Stimulated activated naive CD8-positive, alpha-beta T cell treated with anti-CD3 and anti-CD28 coated beads, Interleukin-15, Interleukin-2, amounts not matched to agents 100 U/mL and 50 U/mL, for 24 hours (primary cell): ENCODE measurements at regions not wholly inside any gene's neighbourhood (a gene's known extent, or its start where the extent isn't known, plus 50 kb on each side); places are given as distances from the start of the nearest gene placed in this dataset.
"Not testable (repeated sequence)": the region's sequence is repeated elsewhere in the genome, so short reads cannot be mapped to it uniquely, and the experiment has no call there.

Experiments
- ATAC-seq: fragments of 150-1000 bp; cut with Tn5 transposase; one replicate; pipeline ENCODE4 v1.10.0; 2021
- DNase-seq: peaks from one replicate; pipeline ENCODE4 v3.0.0; 2021

GRCh38 chr7:69516238-69516820, 81.9 kb upstream of the AUTS2 start:
- ATAC-seq, result no peak

DNA sequence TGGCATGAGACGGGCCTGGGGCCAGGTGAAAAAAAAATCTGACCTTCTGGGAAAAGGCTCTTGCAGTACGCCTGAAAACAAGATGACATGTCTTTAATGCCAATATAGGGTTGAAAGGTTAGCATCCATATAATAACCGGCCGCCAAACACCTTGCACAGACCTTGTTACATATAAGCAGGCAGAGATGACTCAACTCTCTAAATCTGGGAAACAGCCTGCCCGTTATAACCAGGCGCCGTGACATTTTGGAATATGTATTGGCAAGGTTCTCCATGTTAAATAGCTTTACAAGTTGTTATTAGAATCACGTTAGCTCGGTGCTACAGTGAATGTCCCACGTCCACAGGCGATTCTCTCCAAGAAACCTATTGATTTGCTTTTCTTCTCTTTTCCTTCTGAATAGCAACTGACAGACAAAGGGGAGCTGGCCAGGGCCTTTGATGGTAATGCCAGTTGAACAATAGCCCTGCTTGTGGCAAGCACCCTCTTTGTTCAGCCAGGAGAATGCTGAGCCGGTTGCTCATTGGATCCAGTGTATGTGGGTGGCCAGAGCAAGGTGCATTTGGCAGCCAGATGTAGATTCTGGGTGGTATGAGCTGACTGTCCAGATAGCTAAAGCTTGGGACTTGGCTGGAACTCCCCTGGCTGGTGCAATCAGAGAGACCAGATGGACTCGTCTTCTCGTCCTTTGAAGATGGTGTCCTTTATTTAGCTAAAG, 80.1 kb upstream of the AUTS2 start:
- ATAC-seq (no peak), DNase-seq (no peak)

More at GRCh38 chr7:69516238-69516820, 81.9 kb upstream of the AUTS2 start:
- DNase-seq, result no peak

DNA sequence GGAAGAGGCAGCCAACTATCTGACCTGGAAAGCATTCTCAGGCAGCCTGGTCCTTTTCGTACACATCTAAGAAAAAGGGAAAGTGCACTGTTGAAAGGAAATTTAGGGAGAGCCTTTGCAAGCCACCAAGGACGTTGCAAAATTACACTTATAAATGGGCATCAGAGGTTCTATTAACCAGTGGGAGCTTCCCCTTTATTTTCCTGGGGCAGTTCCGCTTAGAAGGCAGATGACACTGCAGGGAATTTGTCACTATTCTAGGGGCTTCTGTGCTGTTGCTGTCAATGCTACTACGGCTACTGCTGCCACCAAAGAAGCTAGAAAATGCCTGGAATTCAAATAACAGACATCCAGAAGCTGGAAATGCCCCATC, 79.6 kb upstream of the AUTS2 start:
- DNase-seq (no peak), ATAC-seq (no peak)

- DNase-seq, result no peak
- ATAC-seq, result no peak
Measured at GRCh38 chr7:69526570-69526969, 71.7 kb upstream of the AUTS2 start.

GRCh38 chr7:69527706-69528105, 70.6 kb upstream of the AUTS2 start:
- no peak for DNase-seq
- no peak for ATAC-seq

GRCh38 chr7:69531050-69531449, 67.2 kb upstream of the AUTS2 start:
- DNase-seq, result no peak
- ATAC-seq, result no peak

- DNase-seq (no peak), ATAC-seq (no peak)
Measured at GRCh38 chr7:69534461-69535041, 63.7 kb upstream of the AUTS2 start.

- DNase-seq (no peak), ATAC-seq (no peak)
Measured at GRCh38 chr7:69537691-69538090, 60.6 kb upstream of the AUTS2 start.

- DNase-seq, result no peak
Measured at GRCh38 chr7:69539531-69539930, 58.7 kb upstream of the AUTS2 start.

DNA sequence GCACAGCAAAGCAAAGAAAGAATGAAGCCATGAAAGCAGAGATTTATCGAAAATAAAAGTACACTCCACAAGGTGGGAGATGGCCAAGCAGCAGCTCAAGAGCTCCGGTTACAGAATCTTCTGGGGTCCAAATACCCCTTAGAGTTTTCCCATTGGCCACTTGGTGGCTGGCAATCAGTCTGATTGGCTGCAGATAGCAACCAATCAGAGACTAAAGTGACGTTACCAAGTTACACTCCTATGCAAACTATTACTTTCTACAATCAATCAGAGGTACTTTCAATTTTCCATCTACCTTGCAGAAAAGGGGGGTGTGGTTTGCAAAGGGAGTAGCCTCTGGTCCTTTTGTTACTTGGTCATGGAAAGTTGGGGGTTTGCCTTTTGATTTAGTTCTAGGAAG, 58.0 kb upstream of the AUTS2 start:
- ATAC-seq, result no peak
- DNase-seq, result no peak

More at GRCh38 chr7:69539531-69539930, 58.7 kb upstream of the AUTS2 start:
- ATAC-seq, result no peak

GRCh38 chr7:69541779-69542432, 56.4 kb upstream of the AUTS2 start:
- not testable (repeated sequence) for DNase-seq, ATAC-seq

- DNase-seq (no peak), ATAC-seq (no peak)
Measured at GRCh38 chr7:69545175-69545574, 53.1 kb upstream of the AUTS2 start.
